ENCODE measurements at regions not wholly inside any gene's neighbourhood (a gene's known extent, or its start where the extent isn't known, plus 50 kb on each side); places are given as distances from the start of the nearest gene placed in this dataset.

- peaks cover 0 to 6% (median 0%) of the 10 kb centered on the region in 12 donors for H3K4me1 ChIP-seq
- 48 to 60% (median 55%) methylated on average over 4 of the region's 4 CpGs for whole genome bisulfite sequencing, 4 donors
- no peaks in the 10 kb centered on the region for H3K36me3 ChIP-seq
- no peak overlapping the region for H3K4me3 ChIP-seq
- H3K9me3 ChIP-seq: no peaks in the 10 kb centered on the region
- DNase-seq: no peak
- TF ChIP-seq POLR2A (IDR thresholded peaks at IDR 0.05): no peak
- TF ChIP-seq CTCF (IDR thresholded peaks at IDR 0.05): no peak
- peak in 1 of 4 donors; percentile 57 for ATAC-seq
- H3K27ac ChIP-seq: no peak overlapping the region
- intact Hi-C loops (cut with DNase I): no loop called here
- no peaks in the 10 kb centered on the region for H3K27me3 ChIP-seq
These were observed 206.0 kb upstream of the HMCN1 start for GRCh38 chr1:185528084-185528676.

- Histone ChIP-seq H3K9me3 (peaks cover 0 to 5% (median 0%) of the 10 kb centered on the region in 12 donors), H3K4me3 (no peak overlapping the region), H3K27me3 (no peaks in the 10 kb centered on the region), H3K4me1 (no peaks in the 10 kb centered on the region), H3K36me3 (no peaks in the 10 kb centered on the region), H3K27ac (no peak overlapping the region)
- ATAC-seq (peak in 2 of 4 donors; percentile 32 to 39), DNase-seq (no peak)
- 72 to 93% (median 89%) methylated on average over 1 of the region's 1 CpG for WGBS, 4 donors
- TF ChIP-seq POLR2A (IDR thresholded peaks at IDR 0.05) (no peak), CTCF (IDR thresholded peaks at IDR 0.05) (no peak)
- intact Hi-C loops (cut with DNase I): no loop called here
These were observed 207.6 kb upstream of the HMCN1 start for GRCh38 chr1:185526344-185527307.

GRCh38 chr1:185520188-185520920 lies 203.3 kb upstream of the IVNS1ABP start:
- Histone ChIP-seq H3K4me3 (no peak overlapping the region), H3K4me1 (no peaks in the 10 kb centered on the region), H3K27me3 (no peaks in the 10 kb centered on the region), H3K9me3 (peaks cover 0 to 27% (median 8%) of the 10 kb centered on the region in 12 donors), H3K27ac (no peak overlapping the region), H3K36me3 (no peaks in the 10 kb centered on the region)
- no peak for ATAC-seq
- 83 to 92% (median 90%) methylated on average over 2 of the region's 2 CpGs for WGBS, 4 donors
- intact Hi-C loops (cut with DNase I): no loop called here
- no peak for DNase-seq
- TF ChIP-seq POLR2A (IDR thresholded peaks at IDR 0.05): no peak
- TF ChIP-seq CTCF (IDR thresholded peaks at IDR 0.05): no peak
